H1 (cell line): ENCODE measurements at regions not wholly inside any gene's neighbourhood (a gene's known extent, or its start where the extent isn't known, plus 50 kb on each side); places are given as distances from the start of the nearest gene placed in this dataset.

Experiments used
- EP300 ChIP-seq, 2 experiments: IDR thresholded peaks; 1 replicate in 1 of 2; 2 replicates in 1 of 2; pipeline ENCODE4 v1.6.1; 2011 to 2012; ENCODE audit warnings: low read depth in 2 of 2, low read length in 2 of 2, mild to moderate bottlenecking in 2 of 2, borderline replicate concordance in 1 of 2, inconsistent platforms in 1 of 2, moderate library complexity in 1 of 2
- GABPA ChIP-seq: IDR thresholded peaks from 2 replicates; pipeline ENCODE4 v1.6.1; 2011; ENCODE audit warnings: mild to moderate bottlenecking, low read length, moderate library complexity, borderline replicate concordance; ENCODE audit not compliant: insufficient read depth
- RAD21 ChIP-seq, 2 experiments: IDR thresholded peaks in 1 of 2; conservative IDR thresholded peaks in 1 of 2; 2 replicates each; pipeline ENCODE4 v1.6.1; 2011; ENCODE audit warnings: low read depth in 2 of 2, low read length in 2 of 2, improper control_type of control experiment in 1 of 2, inconsistent platforms in 1 of 2, mild to moderate bottlenecking in 1 of 2, moderate library complexity in 1 of 2
- SP2 ChIP-seq: IDR thresholded peaks from 2 replicates; pipeline ENCODE4 v1.6.1; 2012; ENCODE audit warnings: mild to moderate bottlenecking, low read length, inconsistent platforms
- ZNF274 ChIP-seq: IDR thresholded peaks from 2 replicates; pipeline ENCODE4 v1.7.0; 2012; ENCODE audit warnings: low read length, borderline replicate concordance; ENCODE audit errors: extremely low read depth

GRCh38 chr2:66781804-66782203, 346.9 kb downstream of the MEIS1 start:
- TF ChIP-seq GABPA (no peak), EP300 (IDR thresholded peaks at IDR 0.05; ENCODE audit: borderline replicate concordance in 1 of 2, low read depth in 2 of 2, low read length in 2 of 2) (no peak), SP2 (no peak), ZNF274 (no peak), RAD21 (IDR thresholded peaks at IDR 0.05 in 1 of 2, conservative IDR thresholded peaks at IDR 0.05 in 1 of 2; ENCODE audit: low read depth in 2 of 2, low read length in 2 of 2) (no peak)
